ENCODE measurements at regions not wholly inside any gene's neighbourhood (a gene's known extent, or its start where the extent isn't known, plus 50 kb on each side); places are given as distances from the start of the nearest gene placed in this dataset.
"Not testable (repeated sequence)": the region's sequence is repeated elsewhere in the genome, so short reads cannot be mapped to it uniquely, and the experiment has no call there.

DNA sequence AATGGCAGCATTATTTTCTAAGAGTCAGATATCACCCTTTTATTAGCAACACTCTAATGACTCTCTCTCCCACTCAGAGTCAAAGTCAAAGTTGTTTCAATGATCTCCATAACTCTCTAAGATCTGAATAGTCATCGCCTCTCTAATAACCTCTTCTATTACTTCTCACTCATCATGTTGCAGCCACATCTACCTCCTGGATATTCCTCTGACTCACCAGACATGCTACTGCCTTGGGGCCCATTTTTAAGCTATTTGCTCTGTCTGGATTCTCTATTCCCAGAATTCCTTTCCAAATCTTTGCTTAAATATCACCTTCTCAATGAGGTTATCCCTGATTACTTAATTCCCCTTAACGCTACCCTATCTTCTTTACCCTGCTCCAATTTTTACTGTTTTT, 391.8 kb upstream of the MAGEB16 start:
- no peak for DNase-seq (ENCODE audit: low read depth)

DNA sequence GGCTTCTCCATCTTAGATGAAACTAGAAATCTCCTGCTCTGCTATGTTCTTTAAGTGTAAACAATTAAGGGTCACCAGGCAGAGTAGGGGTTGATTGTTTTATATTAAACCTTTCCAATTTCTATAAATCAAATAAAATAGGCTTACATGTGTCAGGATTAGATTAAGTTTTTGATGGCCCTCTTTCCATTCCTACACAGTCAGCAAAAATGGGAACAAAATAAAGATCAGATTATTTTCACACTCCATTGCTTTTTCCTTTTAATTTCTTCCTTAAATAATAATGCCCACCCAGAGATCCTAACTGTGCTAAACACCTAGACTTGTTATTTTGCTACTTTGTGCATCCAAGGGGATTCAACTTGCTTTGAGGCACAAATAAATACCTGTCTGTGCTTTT, 381.4 kb upstream of the MAGEB16 start:
- DNase-seq (ENCODE audit: low read depth), result no peak

DNA sequence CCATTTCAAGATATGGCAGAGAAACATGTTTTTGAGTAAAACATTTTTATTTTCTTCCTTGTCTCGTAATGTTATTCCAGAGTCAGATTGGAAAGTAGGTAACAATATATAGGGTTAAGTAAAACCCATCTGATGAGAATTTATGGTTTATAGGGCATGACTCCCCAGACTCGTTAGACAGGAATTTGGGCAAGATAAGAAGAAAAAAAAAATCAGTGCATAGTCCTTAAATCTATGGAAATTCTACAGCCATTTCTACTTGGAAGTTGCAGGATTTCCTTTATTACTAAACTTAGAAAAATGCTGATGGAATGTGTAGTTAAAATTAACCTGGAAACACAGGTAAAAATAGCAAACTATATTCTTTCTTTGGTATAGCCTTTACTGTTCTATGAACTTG, 366.1 kb upstream of the MAGEB16 start:
- DNase-seq (ENCODE audit: low read depth), result no peak

DNA sequence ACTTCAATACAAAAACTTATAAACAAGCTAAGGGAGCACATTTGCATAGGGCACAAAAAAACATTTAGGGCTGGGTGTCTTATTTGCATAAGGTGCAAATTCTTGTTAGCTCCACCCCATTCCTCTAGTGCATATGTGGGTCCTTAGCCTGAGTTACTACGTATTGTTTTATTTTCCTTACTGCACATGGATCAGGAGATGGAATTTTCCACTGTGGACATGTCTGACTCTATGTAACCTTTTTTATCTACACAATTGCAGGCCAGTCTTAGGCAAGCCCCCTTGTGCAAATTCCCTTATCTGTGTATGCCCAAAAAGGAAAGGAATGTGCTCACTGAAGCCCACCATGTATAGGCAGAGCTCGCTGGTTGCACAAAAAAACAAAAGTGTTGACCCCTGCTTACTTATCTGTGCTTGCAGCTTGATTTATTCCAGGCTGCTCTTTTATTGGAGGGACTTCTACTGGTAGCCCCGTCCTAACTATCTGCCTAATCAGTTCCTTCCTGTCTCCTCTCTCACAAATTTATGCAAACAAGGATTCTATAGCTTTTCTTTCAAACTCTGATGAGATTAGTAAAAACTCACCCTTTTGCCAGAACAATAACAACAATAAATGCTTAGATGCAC, 359.0 kb upstream of the MAGEB16 start:
- DNase-seq (ENCODE audit: low read depth), result no peak

DNA sequence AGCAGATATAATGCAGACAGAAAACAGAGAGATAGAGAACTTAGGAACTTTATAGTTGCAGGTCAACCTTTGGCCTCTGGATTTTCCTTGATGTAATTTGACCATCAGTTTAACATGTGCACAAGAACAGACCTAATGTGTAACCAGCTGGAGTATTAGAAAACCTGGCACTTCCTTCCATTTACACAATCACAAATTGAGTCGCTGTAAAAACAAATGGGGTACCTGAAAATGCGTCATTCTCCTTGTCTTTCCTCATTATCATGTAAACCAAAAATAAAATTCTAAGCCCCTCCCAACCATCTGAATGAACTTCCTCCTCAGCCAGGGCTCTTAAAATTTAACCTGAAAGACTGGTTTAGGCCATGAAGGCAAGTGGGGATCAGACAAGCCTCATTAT, 358.4 kb upstream of the MAGEB16 start:
- no peak for DNase-seq (ENCODE audit: low read depth)

DNA sequence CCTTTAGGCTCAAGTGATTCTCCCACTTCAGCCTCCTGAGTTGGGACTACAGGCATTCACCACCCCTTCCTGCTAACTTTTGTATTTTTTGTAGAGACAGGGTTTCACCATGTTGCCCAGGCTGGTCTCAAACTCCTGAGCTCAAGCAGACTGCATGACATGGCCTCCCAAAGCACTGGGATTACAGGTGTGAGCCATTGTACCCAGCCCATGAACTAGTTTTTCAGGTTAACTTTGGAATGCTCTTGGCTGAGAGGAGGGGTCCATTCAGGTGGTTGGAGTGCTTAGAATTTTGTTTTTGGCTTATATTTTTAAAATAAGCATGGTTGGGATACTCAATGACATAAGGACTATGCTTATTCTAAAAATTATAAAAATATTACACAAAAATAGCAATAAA, 355.7 kb upstream of the MAGEB16 start:
- no peak for DNase-seq (ENCODE audit: low read depth)

DNA sequence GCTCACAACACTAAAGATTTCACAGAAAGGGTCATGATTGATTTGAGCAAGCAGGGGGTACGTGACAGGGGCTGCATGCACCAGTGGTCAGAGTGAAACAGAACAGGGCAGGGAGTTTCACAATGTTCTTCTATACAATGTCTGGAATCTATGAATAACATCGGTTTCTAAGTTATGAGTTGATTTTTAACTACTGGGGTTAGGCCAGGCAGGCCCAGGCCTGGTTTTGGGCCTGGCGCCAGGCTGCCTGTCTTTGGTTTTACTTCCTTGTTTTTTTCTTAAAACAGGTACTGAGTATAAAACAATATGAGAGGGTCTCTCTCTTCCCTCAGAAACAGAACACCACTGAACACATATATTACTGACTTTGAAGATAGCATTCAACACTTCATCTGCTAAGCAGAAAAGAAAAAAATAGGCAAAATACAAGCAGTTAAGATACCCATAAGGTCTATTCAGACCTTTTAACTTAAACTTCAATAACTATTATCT, 355.0 kb upstream of the MAGEB16 start:
- DNase-seq (ENCODE audit: low read depth), result peak; percentile 24

DNA sequence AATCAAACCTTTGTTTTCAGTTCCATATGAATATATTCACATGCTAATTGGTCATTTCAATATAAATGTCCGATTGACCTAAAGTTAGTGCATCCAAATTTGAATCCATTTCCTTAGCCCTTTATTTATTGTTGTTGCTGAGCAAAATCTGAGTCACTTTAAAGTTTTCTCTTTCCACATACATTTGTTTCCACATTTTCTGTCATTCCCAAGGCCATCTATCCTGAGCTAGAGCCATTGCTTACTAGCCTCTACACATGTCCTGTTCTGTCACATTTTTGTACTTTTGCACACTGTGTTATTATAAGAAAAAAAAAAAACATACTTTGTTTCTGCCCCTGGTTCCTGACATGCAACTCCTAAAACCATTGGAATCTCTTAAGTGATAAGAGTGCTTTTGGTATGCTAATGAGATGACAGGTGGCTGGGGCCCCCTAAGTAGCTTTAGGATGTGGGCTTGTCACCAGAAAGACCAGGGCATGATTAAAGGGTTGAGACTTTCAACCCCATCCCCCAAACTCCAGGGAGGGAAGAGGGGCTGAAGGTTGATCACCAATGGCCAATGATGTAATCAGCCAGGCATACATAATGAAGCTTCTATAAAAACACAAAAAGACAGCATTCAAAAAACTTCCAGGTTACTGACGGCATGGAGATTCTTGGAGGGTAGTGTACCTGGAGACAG, 353.3 kb upstream of the MAGEB16 start:
- peak; percentile 20 for DNase-seq (ENCODE audit: low read depth)

DNA sequence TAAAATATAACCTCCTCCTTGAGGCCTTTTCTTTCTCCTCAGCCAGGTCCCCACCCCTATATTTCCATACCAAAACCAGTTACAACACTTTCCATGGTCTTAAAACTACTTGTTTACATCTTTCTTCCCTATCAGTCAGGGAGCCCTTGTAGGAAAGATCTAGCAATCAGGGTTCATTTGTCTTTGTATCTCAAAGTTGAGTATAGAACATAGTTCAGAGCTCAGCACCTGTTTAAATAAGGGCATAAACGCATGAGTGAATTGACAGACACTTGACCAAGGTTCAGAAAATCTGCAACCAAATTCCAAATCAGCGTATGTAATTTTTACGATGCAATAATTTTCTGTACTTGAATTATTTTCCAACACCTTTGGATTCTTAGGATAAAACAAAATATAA, 352.2 kb upstream of the MAGEB16 start:
- DNase-seq (ENCODE audit: low read depth), result no peak

DNA sequence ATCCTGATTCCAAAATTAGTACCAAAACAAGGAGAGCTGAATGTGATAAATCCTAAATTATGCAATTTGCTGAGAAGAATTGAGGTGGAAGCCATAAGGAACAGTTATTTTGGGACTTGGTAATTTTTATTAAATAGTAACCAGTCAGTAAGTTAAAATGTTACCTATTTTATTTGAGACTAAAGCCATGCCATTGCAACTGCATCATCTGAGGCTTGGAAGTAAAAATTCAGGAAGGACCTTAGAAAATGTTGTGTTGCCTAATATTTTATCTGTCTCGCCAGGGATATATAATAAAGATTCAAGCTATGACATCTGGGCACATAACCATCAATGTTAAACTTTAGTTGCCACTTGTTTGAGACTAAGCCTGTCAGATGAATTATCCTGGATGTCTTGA, 341.3 kb upstream of the MAGEB16 start:
- DNase-seq (ENCODE audit: low read depth), result no peak

DNA sequence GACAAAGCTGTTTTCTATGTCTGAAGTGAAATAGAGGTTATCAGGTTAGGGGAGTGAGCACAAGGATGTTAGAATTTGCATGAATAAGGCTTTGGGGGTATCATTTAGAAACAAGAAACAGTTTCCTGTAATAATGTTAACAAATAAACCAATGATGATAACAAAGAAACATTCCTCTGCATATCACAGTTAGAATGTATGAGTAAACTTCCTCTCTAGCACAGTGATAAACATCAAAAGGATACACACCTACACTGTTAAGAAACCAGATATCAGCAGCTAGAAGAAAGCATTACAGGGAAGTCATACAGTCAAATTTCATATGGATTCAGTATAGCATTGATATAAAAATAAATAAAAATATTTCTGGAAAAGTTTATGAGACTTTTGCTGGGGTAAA, 340.0 kb upstream of the MAGEB16 start:
- no peak for DNase-seq (ENCODE audit: low read depth)

DNA sequence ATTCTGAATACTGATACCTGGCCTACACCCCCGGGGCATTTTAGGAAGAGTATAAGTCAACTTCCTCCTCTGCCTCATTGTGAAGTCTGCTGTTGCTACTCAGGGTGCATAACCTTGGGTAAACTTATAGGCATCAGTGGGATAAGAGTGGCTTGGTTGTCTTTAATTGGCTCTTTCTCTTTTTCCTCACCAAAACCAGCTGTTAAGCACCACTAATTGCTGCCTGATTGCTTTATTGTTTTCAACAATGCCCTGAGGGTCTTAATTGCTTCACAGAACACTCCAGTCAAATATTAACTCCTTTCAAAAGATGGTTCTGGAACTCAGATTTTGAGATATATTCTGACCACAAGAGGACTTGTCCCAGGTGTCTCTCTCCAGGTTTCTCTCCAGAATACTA, 337.0 kb upstream of the MAGEB16 start:
- no peak for DNase-seq (ENCODE audit: low read depth)

DNA sequence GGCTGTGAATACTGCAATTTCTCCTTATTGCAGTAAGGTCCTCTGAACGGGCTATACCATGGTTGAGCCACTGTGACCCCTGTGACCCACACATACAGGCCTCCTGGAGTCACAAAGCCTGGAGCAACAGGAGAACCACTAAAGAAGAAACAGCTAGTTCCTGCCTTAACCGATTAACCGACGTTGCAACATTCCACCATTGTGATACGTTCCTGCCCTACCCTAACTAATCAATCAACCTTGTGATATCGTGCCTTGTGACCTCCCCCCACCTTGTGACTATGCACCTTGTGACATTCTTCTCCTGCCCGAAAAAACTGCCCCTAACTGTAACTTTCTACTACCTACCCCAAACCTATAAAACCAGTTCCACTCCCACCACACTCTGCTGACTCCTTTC, 301.5 kb upstream of the MAGEB16 start:
- DNase-seq (ENCODE audit: low read depth), result not testable (repeated sequence)

DNA sequence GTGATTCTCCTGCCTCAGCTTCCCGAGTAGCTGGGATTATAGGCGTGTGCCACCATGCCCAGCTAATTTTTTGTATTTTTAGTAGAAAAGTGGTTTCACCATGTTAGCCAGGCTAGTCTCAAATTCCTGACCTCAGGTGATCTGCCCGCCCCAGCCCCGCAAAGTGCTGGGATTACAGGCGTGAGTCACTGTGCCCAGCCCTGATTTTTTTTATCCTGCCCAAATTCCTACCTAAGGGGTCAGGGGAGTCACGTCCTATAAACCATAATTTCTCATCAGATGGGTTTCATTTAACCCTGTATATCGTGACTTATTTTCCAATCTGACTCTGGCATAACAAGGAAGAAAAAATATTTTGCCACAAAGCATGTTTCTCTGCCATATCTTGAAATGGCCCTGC, 300.7 kb upstream of the MAGEB16 start:
- DNase-seq (ENCODE audit: low read depth), result not testable (repeated sequence)

DNA sequence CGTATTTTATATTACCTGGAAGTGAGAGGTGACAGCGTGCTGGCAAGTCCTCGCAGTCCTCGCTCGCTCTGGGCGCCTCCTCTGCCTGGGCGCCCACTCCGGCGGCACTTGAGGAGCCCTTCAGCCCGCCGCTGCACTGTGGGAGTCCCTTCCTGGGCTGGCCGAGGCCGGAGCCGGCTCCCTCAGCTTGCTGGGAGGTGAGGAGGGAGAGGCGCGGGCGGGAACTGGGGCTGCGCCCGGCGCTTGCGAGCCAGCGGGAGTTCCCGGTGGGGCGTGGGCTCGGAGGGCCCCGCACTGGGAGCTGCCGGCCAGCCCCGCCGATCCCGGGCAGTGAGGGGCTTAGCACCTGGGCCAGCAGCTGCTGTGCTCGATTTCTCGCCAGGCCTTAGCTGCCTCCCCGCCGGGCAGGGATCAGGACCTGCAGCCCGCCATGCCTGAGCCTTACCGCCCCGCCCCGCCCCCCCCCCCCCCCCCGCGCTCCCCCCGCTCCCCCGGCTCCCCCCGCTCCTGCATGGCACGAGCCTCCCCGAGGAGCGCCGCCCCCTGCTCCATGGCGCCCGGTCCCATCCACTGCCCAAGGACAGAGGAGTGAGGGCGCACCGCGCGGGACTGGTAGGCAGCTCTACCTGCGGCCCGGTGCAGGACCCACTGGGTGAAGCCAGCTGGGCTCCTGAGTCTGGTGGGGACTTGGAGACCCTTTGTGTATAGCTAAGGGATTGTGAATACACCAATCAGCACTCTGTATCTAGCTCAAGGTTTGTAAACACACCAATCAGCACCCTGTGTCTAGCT, 298.9 kb upstream of the MAGEB16 start:
- no peak for DNase-seq (ENCODE audit: low read depth)

DNA sequence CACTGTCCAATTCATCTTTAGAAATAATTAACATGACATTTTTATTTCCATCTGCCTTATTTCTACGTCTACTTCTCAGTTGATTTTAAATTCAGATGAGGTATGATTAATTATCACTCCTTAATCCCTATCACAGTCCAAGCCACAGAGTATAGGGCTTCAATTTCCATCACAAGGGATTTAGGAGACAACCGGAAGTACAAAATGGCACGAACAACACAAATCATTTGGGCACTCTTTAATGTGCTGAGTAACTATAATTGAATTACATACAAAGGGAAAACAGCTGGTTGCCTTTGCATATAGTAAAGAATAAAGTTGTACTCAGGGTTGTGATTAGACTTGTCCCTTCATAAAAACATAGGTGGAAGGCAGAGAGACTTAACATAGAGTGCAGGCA, 290.4 kb upstream of the MAGEB16 start:
- DNase-seq (ENCODE audit: low read depth), result no peak

DNA sequence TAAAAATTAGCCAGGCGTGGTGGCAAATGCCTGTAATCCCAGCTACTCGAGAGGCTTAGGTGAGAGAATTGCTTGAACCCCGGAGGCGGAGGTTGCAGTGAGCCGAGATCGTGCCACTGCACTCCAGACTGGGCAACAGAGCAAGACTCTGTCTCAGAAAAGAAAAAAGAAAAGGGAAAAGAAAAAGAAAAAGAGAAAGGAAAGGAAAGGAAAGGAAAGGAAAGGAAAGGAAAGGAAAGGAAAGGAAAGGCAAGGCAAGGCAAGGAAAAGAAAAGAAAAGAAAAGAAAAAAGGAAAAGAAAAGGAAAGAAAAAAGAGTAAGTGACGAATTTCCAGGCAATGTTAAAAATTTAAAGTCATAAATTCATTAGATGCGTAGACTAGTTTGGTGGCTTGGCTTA, 250.1 kb upstream of the MAGEB16 start:
- DNase-seq (ENCODE audit: low read depth), result not testable (repeated sequence)

DNA sequence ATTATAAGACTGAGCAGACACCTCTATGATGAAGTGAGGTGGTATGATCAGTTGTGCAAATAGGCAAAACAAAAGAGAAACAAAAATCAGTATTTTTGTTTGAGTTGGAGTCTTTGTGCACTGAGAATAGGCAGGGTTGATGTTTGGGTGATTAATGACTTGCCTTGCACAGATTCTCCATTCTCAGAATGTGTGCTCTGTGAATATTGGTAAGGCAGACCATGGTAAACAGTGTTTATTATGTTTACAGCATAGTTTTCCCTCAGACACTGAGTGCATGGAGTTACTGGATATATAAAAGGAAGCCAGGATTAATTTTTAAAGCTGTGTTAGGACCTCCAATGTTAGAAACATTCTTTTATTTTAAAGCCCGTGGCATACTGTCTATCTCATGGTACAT, 240.2 kb upstream of the MAGEB16 start:
- DNase-seq (ENCODE audit: low read depth), result no peak

DNA sequence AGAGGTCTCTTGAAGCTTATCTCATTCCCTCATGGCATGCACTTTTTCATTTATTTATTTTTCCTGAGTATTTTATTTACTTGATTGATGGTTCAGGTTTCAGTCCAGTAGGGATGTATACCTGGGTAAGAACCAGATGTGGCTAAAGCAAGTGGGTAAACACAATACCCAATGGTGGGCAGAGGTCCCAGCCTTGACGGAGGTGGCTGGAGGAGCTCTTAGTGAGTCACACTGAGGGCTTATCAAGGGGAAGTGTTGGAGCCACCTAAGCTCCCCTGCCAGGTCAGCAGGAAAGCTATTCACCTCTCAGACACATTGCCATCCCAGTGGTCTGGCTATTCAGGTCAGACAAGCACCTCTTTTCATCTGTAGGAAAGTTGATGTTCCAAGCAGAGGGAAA, 236.2 kb upstream of the MAGEB16 start:
- DNase-seq (ENCODE audit: low read depth), result no peak

DNA sequence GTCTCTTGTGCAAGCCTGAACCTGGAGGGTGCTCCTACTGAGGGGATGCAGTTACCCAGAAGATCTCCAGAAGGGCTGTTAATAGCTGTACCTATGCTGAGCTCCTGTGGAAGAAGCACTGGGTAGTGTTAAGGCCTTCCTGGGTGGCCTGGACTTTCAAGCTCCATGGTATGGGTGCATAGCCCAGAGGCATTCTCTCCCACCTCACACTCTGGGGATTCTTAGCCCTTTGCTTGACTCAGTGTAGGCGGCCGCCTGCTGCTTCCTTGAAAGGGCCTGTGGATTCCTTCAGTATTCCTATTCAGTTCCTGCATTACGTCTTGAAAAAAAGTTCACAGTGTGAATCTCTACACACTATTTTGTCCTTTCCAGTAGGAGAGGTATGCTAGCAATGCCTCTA, 235.7 kb upstream of the MAGEB16 start:
- no peak for DNase-seq (ENCODE audit: low read depth)

DNA sequence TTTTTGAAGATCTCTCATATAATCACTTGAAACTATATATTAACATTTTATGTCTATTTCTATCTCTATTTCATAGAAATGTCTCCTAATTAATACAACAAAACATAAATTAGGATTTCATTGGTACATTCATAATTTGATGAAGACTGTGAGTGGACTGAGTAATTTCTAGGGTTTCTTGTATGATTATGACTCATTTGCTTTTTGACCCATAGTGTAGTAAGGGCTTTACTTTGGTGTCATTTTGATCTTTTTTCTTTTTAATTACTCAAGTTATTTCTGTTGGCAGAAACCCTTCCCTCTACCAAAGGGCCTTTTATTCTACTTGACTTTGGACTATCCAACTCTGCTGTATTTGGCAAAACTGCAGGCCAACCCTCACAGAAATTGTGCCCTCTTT, 207.9 kb upstream of the MAGEB16 start:
- no peak for DNase-seq (ENCODE audit: low read depth)

DNA sequence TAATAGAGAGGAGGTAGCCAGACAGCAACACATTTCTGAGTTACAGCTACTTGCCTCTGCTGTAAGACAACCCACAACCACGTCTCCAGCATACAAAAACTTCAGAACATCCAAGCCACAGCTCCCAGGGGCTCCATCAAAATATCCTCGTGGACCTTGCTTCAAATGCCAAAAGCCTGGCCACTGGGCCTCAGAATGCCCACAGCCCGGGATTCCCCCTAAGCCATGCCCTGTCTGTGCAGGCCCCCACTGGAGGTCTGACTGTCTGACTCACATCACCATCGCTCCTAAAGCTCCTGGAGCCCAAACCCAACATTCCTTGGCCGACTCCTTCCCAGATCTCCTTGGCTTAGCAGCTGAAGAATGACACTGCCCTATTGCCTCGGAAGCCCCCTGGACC, 186.6 kb upstream of the MAGEB16 start:
- DNase-seq (ENCODE audit: low read depth), result not testable (repeated sequence)

DNA sequence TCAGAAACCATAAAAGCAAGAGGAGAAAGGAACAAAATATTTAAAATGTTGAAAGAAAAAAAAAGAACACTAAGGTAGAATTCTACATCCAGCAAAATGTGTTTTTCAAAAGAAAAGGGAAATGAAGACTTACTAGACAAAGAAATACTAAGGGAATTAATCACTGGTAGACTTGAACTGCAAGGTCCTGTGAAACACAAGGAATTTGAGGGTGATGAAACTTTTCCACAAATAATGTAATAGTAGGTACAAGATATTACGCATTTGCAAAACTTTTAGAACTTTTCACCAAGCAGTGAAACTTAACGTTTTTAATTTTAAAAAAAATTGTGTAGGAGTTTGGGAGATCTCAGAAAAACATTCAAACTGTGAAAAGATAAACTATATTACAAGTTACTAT, 180.3 kb upstream of the MAGEB16 start:
- peak; percentile 65 for DNase-seq (ENCODE audit: low read depth)
